ENCODE measurements at regions not wholly inside any gene's neighbourhood (a gene's known extent, or its start where the extent isn't known, plus 50 kb on each side); places are given as distances from the start of the nearest gene placed in this dataset.

DNA sequence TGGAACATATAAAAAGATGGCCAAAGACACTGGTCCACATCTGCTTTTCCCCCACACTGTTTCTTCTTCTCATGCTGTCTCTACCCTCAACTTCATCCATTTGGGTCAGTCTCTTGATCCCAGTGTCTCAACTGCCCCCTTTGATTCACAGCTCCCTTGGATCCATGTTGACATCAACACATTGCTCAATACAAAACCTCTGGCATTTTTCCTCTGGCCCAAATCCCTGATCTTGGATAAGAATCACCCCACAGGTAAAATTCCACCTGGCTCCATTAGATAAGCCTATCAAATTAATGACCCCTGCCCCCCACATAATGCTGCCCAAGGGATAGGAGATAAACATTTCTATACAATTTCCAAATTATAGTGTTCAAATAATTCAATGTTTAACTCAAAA is 229.8 kb downstream of the TLE1 start:
- TF ChIP-seq, protein P1, sequence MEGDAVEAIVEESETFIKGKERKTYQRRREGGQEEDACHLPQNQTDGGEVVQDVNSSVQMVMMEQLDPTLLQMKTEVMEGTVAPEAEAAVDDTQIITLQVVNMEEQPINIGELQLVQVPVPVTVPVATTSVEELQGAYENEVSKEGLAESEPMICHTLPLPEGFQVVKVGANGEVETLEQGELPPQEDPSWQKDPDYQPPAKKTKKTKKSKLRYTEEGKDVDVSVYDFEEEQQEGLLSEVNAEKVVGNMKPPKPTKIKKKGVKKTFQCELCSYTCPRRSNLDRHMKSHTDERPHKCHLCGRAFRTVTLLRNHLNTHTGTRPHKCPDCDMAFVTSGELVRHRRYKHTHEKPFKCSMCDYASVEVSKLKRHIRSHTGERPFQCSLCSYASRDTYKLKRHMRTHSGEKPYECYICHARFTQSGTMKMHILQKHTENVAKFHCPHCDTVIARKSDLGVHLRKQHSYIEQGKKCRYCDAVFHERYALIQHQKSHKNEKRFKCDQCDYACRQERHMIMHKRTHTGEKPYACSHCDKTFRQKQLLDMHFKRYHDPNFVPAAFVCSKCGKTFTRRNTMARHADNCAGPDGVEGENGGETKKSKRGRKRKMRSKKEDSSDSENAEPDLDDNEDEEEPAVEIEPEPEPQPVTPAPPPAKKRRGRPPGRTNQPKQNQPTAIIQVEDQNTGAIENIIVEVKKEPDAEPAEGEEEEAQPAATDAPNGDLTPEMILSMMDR (IDR thresholded peaks at IDR 0.05; ENCODE audit: low read depth, low read length, poor library complexity, severe bottlenecking): no peak
- TF ChIP-seq EZH2phosphoT487 (IDR thresholded peaks at IDR 0.05; ENCODE audit: borderline replicate concordance, low read length): no peak
